IMR-90 (cell line): ENCODE measurements at regions not wholly inside any gene's neighbourhood (a gene's known extent, or its start where the extent isn't known, plus 50 kb on each side); places are given as distances from the start of the nearest gene placed in this dataset.

Experiments
- ATAC-seq: fragments of 200-7000 bp; cut with Tn5 transposase; 2 replicates; pipeline ENCODE4 v1.9.1; 2020; ENCODE audit warnings: low read depth, mild to moderate bottlenecking, moderate library complexity
- BruUV-seq: library from RNA; stranded (reverse); fragments of 400-500 nt; replicated peaks from 2 replicates; lab custom pipeline; 2021; lab: Mats Ljungman, UMichigan
- CTCF ChIA-PET: fragments of 300-600 bp; formaldehyde crosslinking; extraction: SDS; loops from one replicate; lab custom pipeline; 2021; ENCODE audit warnings: antibody characterized with exemption; lab: Yijun Ruan, JAX
- POLR2A ChIA-PET: fragments of 300-600 bp; sonication (Branson Sonifier 250); formaldehyde crosslinking; loops from one replicate; lab custom pipeline; 2022; ENCODE audit warnings: antibody characterized with exemption; ENCODE audit not compliant: unreplicated experiment; lab: Charles Lee
- DNase-seq: peaks from one replicate; pipeline ENCODE4 v3.0.0; 2013
- H2AFZ ChIP-seq: replicated peaks from 2 replicates; pipeline ENCODE3; 2013; ENCODE audit warnings: low read length, mild to moderate bottlenecking; ENCODE audit not compliant: poor library complexity
- H2AK5ac ChIP-seq: 2 replicates; pipeline ENCODE4 v1.6.1; 2013; ENCODE audit warnings: low read depth, low read length, inconsistent platforms
- H2AK9ac ChIP-seq: replicated peaks from 2 replicates; pipeline ENCODE3; 2013; ENCODE audit warnings: mild to moderate bottlenecking, low read depth, low read length, moderate library complexity; ENCODE audit not compliant: poor library complexity
- H2BK120ac ChIP-seq: 2 replicates; pipeline ENCODE4 v1.6.1; 2013; ENCODE audit warnings: low read depth, low read length, inconsistent platforms
- H2BK15ac ChIP-seq: 3 replicates; pipeline ENCODE4 v1.6.1; 2013; ENCODE audit warnings: low read depth, low read length, inconsistent platforms
- H2BK20ac ChIP-seq: 2 replicates; pipeline ENCODE4 v1.6.1; 2013; ENCODE audit warnings: low read depth, mild to moderate bottlenecking, inconsistent platforms, low read length, moderate library complexity
- H2BK5ac ChIP-seq: 2 replicates; pipeline ENCODE4 v1.6.1; 2013; ENCODE audit warnings: mild to moderate bottlenecking, low read depth, low read length, inconsistent platforms; ENCODE audit not compliant: poor library complexity, severe bottlenecking
- H3K14ac ChIP-seq: replicated peaks from 2 replicates; pipeline ENCODE4 v1.6.1; 2013; ENCODE audit warnings: low read depth, low read length, inconsistent platforms
- H3K18ac ChIP-seq: 2 replicates; pipeline ENCODE4 v1.6.1; 2013; ENCODE audit warnings: low read depth, low read length, control low read depth
- H3K23ac ChIP-seq: 2 replicates; pipeline ENCODE4 v1.6.1; 2013; ENCODE audit warnings: low read depth, low read length, inconsistent platforms
- H3K27ac ChIP-seq: 2 replicates; pipeline ENCODE4 v1.5.1; 2013; ENCODE audit warnings: mild to moderate bottlenecking, control low read depth, low read length; ENCODE audit not compliant: insufficient read depth
- H3K27me3 ChIP-seq: 2 replicates; pipeline ENCODE4 v1.6.1; 2013; ENCODE audit warnings: low read length; ENCODE audit not compliant: control insufficient read depth, insufficient read depth
- H3K36me3 ChIP-seq: 2 replicates; pipeline ENCODE4 v1.6.1; 2013; ENCODE audit warnings: low read length, mixed read lengths; ENCODE audit not compliant: control insufficient read depth, insufficient read depth
- H3K4ac ChIP-seq: 2 replicates; pipeline ENCODE4 v1.6.1; 2013; ENCODE audit warnings: low read depth, low read length, inconsistent platforms
- H3K4me1 ChIP-seq: 2 replicates; pipeline ENCODE4 v1.6.1; 2013; ENCODE audit warnings: low read length, mixed read lengths; ENCODE audit not compliant: control insufficient read depth, insufficient read depth
- H3K4me2 ChIP-seq: 2 replicates; pipeline ENCODE4 v1.6.1; 2013; ENCODE audit warnings: low read depth, mild to moderate bottlenecking, control low read depth, low read length, moderate library complexity
- H3K4me3 ChIP-seq: 2 replicates; pipeline ENCODE4 v1.5.1; 2013; ENCODE audit warnings: low read depth, mild to moderate bottlenecking, control low read depth, low read length, moderate library complexity; ENCODE audit not compliant: insufficient read depth
- H3K56ac ChIP-seq: 2 replicates; pipeline ENCODE4 v1.6.1; 2013; ENCODE audit warnings: low read length, inconsistent platforms; ENCODE audit not compliant: insufficient read depth; ENCODE audit errors: extremely low read depth
- H3K79me1 ChIP-seq, 2 experiments: 2 replicates each; pipeline ENCODE4 v1.6.1; 2013; ENCODE audit warnings: low read length in 2 of 2, inconsistent platforms in 1 of 2, low read depth in 1 of 2
- H3K9ac ChIP-seq: 2 replicates; pipeline ENCODE4 v1.6.1; 2013; ENCODE audit warnings: low read depth, low read length, control low read depth
- H3K9me1 ChIP-seq: 2 replicates; pipeline ENCODE4 v1.6.1; 2013; ENCODE audit warnings: low read length, inconsistent platforms; ENCODE audit not compliant: insufficient read depth
- H3K9me3 ChIP-seq: 2 replicates; pipeline ENCODE4 v1.6.1; 2013; ENCODE audit warnings: low read length; ENCODE audit not compliant: control insufficient read depth, insufficient read depth
- H4K20me1 ChIP-seq: 2 replicates; pipeline ENCODE4 v1.6.1; 2013; ENCODE audit warnings: low read length, inconsistent platforms; ENCODE audit not compliant: insufficient read depth
- H4K5ac ChIP-seq: 2 replicates; pipeline ENCODE4 v1.6.1; 2013; ENCODE audit warnings: mild to moderate bottlenecking, low read depth, low read length, control low read depth
- H4K8ac ChIP-seq, 2 experiments: 2 replicates each; pipeline ENCODE4 v1.6.1; 2013; ENCODE audit warnings: low read depth in 2 of 2, low read length in 2 of 2, control low read depth in 1 of 2, inconsistent platforms in 1 of 2
- H4K91ac ChIP-seq: 2 replicates; pipeline ENCODE4 v1.6.1; 2013; ENCODE audit warnings: low read depth, low read length, inconsistent platforms; ENCODE audit not compliant: insufficient read depth
- CEBPB ChIP-seq: IDR thresholded peaks from 2 replicates; pipeline ENCODE4 v1.6.1; 2012; ENCODE audit warnings: low read depth, low read length, improper control_type of control experiment
- CHD1 ChIP-seq: IDR thresholded peaks from 2 replicates; pipeline ENCODE4 v1.6.1; 2012; ENCODE audit warnings: low read depth, low read length, improper control_type of control experiment
- CTCF ChIP-seq: conservative IDR thresholded peaks from 2 replicates; pipeline ENCODE4 v1.5.1; 2012; ENCODE audit warnings: mild to moderate bottlenecking, low read depth, low read length, improper control_type of control experiment
- MXI1 ChIP-seq: IDR thresholded peaks from 2 replicates; pipeline ENCODE4 v1.6.1; 2012; ENCODE audit warnings: low read depth, mild to moderate bottlenecking, low read length, moderate library complexity, borderline replicate concordance
- POLR2A ChIP-seq: IDR thresholded peaks from 2 replicates; pipeline ENCODE4 v1.6.1; 2012; ENCODE audit warnings: mild to moderate bottlenecking, low read depth, low read length
- RAD21 ChIP-seq: IDR thresholded peaks from 2 replicates; pipeline ENCODE4 v1.6.1; 2012; ENCODE audit warnings: low read length, improper control_type of control experiment
- RFX5 ChIP-seq: IDR thresholded peaks from 2 replicates; pipeline ENCODE4 v1.8.0; 2012; ENCODE audit warnings: low read depth, mild to moderate bottlenecking, low read length, moderate library complexity
- WGBS, 2 experiments: methylation state at CpG; one replicate each; pipeline versions ENCODE4 v1.1.5 to v1.1.7; 2013; ENCODE audit warnings: missing lambda C conversion rate in 2 of 2; ENCODE audit not compliant: insufficient read length in 1 of 2; ENCODE audit errors: extremely low coverage in 2 of 2; 5-methylcytosine and 5-hydroxymethylcytosine counted together
- dilution Hi-C: fragments of 300-500 bp; cut with HindIII; formaldehyde crosslinking; loops from one replicate; pipeline ENCODE4 v1.14.3; 2018; ENCODE audit warnings: low sequenced_read_pairs; ENCODE audit not compliant: unreplicated experiment
- in situ Hi-C: fragments of 300-500 bp; cut with MboI; formaldehyde crosslinking; loops from 3 replicates; pipeline ENCODE4 v1.14.3; 2019; ENCODE audit warnings: low sequenced_read_pairs, inconsistent platforms, mixed read lengths
- intact Hi-C: fragments of 100-400 bp; cut with micrococcal nuclease; formaldehyde crosslinking; loops from 2 replicates; pipeline ENCODE4 v1.10.0; 2022

- no peak overlapping the region for H2BK120ac ChIP-seq
- H3K4me3 ChIP-seq = no peak overlapping the region
- POLR2A ChIA-PET = no interaction called here
- no peak overlapping the region for H3K4ac ChIP-seq
- H3K9me3 ChIP-seq = peaks cover 9% of the 10 kb centered on the region
- CTCF ChIA-PET = no interaction called here
- H4K5ac ChIP-seq = no peak overlapping the region
- dilution Hi-C loops (no loop called here), intact Hi-C loops (no loop called here), in situ Hi-C loops (no loop called here)
- H3K79me1 ChIP-seq = no peaks in the 10 kb centered on the region
- no peak overlapping the region for H3K18ac ChIP-seq
- no peak for DNase-seq
- H2AFZ ChIP-seq = no peak overlapping the region
- H2BK15ac ChIP-seq = no peak overlapping the region
- H4K8ac ChIP-seq = no peak overlapping the region
- no peak overlapping the region for H3K9ac ChIP-seq
- no peak for ATAC-seq
- no peaks in the 10 kb centered on the region for H3K27me3 ChIP-seq
- H3K23ac ChIP-seq = no peak overlapping the region
- no peak overlapping the region for H3K56ac ChIP-seq
- no peak overlapping the region for H2BK20ac ChIP-seq
- 76% methylated on average over 2 of the region's 2 CpGs; no CpG with 5 or more reads in 1 of the 2 experiments for WGBS, 2 experiments
- H3K27ac ChIP-seq = no peak overlapping the region
- H4K20me1 ChIP-seq = no peaks in the 10 kb centered on the region
- no peaks in the 10 kb centered on the region for H3K36me3 ChIP-seq
- TF ChIP-seq RAD21 = no peak
- no peak for TF ChIP-seq POLR2A
- TF ChIP-seq CTCF = no peak
- TF ChIP-seq CHD1 = no peak
- TF ChIP-seq RFX5 = no peak
- TF ChIP-seq CEBPB = no peak
- no peak for TF ChIP-seq MXI1
- H4K91ac ChIP-seq = no peak overlapping the region
- H2AK9ac ChIP-seq = no peak overlapping the region
- H3K4me1 ChIP-seq = no peaks in the 10 kb centered on the region
- no TSS peak for BruUV-seq
- no peak overlapping the region for H2BK5ac ChIP-seq
- no peaks in the 10 kb centered on the region for H3K9me1 ChIP-seq
- no peak overlapping the region for H3K14ac ChIP-seq
- H2AK5ac ChIP-seq = no peak overlapping the region
- no peak overlapping the region for H3K4me2 ChIP-seq
Measured at GRCh38 chr6:77273929-77274328, 189.4 kb downstream of the HTR1B start.
